PC-9 (cell line): ENCODE measurements at regions not wholly inside any gene's neighbourhood (a gene's known extent, or its start where the extent isn't known, plus 50 kb on each side); places are given as distances from the start of the nearest gene placed in this dataset.

Experiments used
- BruUV-seq: library from RNA; stranded (reverse); fragments of 400-500 nt; replicated peaks from 2 replicates; lab custom pipeline; 2021; lab: Mats Ljungman, UMichigan
- CTCF ChIA-PET: fragments of 300-600 bp; sonication (Branson Sonifier 250); formaldehyde crosslinking; loops from one replicate; lab custom pipeline; 2022; ENCODE audit warnings: antibody characterized with exemption; lab: Charles Lee
- POLR2A ChIA-PET: fragments of 300-600 bp; sonication (Branson Sonifier 250); formaldehyde crosslinking; loops from one replicate; lab custom pipeline; 2022; ENCODE audit warnings: antibody characterized with exemption; ENCODE audit not compliant: unreplicated experiment; lab: Charles Lee
- DNase-seq, 2 experiments: peaks; one replicate each; pipeline versions ENCODE4 v3.0.0 to v3.0.0-alpha.2; 2015 to 2022; ENCODE audit warnings: mixed read lengths in 1 of 2
- H2AFZ ChIP-seq: fragments of 200-600 bp; sonication (generic); 2 replicates; pipeline ENCODE4 v1.8.1; 2017; ENCODE audit warnings: antibody characterized with exemption
- H3F3A ChIP-seq: fragments of 200-600 bp; sonication (generic); 2 replicates; pipeline ENCODE4 v1.8.1; 2017; ENCODE audit warnings: antibody characterized with exemption, mild to moderate bottlenecking, low read depth; ENCODE audit not compliant: insufficient read depth
- H3K27ac ChIP-seq: fragments of 200-600 bp; sonication (generic); 2 replicates; pipeline ENCODE4 v1.6.1; 2016; ENCODE audit warnings: mixed run types
- H3K27me3 ChIP-seq: fragments of 200-600 bp; sonication (generic); 2 replicates; pipeline ENCODE4 v1.6.1; 2016; ENCODE audit warnings: low read depth, mixed run types; ENCODE audit not compliant: insufficient read depth
- H3K36me3 ChIP-seq: fragments of 200-600 bp; sonication (generic); 2 replicates; pipeline ENCODE4 v1.6.1; 2016; ENCODE audit warnings: low read depth, mixed run types
- H3K4me1 ChIP-seq: fragments of 200-600 bp; sonication (generic); replicated peaks from 2 replicates; pipeline ENCODE4 v1.6.1; 2016; ENCODE audit warnings: mixed run types; ENCODE audit not compliant: insufficient read depth
- H3K4me2 ChIP-seq: fragments of 200-600 bp; sonication (generic); 2 replicates; pipeline ENCODE4 v1.6.1; 2017; ENCODE audit warnings: mixed run types
- H3K4me3 ChIP-seq: fragments of 200-600 bp; sonication (generic); 2 replicates; pipeline ENCODE4 v1.6.1; 2016; ENCODE audit warnings: mixed run types
- H3K79me2 ChIP-seq: fragments of 200-600 bp; sonication (generic); 2 replicates; pipeline ENCODE4 v1.6.1; 2017; ENCODE audit warnings: low read depth, mixed run types
- H3K9me2 ChIP-seq: fragments of 200-600 bp; sonication (generic); 2 replicates; pipeline ENCODE4 v1.8.1; 2017; ENCODE audit warnings: mild to moderate bottlenecking; ENCODE audit not compliant: insufficient read depth
- H3K9me3 ChIP-seq: fragments of 200-600 bp; sonication (generic); 2 replicates; pipeline ENCODE4 v1.8.1; 2016; ENCODE audit warnings: low read depth; ENCODE audit not compliant: insufficient read depth
- H4K20me1 ChIP-seq: fragments of 200-600 bp; sonication (generic); 2 replicates; pipeline ENCODE4 v1.8.1; 2017; ENCODE audit not compliant: insufficient read depth
- CTCF ChIP-seq: fragments of 200-600 bp; sonication (generic); conservative IDR thresholded peaks from 2 replicates; pipeline ENCODE4 v1.6.1; 2017; ENCODE audit warnings: mixed run types, antibody characterized with exemption, mild to moderate bottlenecking, moderate library complexity
- EZH2 ChIP-seq: fragments of 200-600 bp; sonication (generic); IDR thresholded peaks from 2 replicates; pipeline ENCODE4 v1.8.0; 2017; ENCODE audit warnings: antibody characterized with exemption, low read depth
- intact Hi-C: fragments of 100-400 bp; cut with micrococcal nuclease; formaldehyde crosslinking; loops from one replicate; pipeline ENCODE4 v1.10.0; 2022; ENCODE audit not compliant: unreplicated experiment

- intact Hi-C loops: no loop called here
- no peak overlapping the region for H2AFZ ChIP-seq
- H3K4me3 ChIP-seq: no peak overlapping the region
- no peak for DNase-seq
- H3K27me3 ChIP-seq: peaks cover 32% of the 10 kb centered on the region
- H3K27ac ChIP-seq: no peak overlapping the region
- CTCF ChIA-PET: no interaction called here
- no peaks in the 10 kb centered on the region for H3K79me2 ChIP-seq
- TF ChIP-seq CTCF: no peak
- no peak for TF ChIP-seq EZH2
- no peaks in the 10 kb centered on the region for H4K20me1 ChIP-seq
- POLR2A ChIA-PET: no interaction called here
- H3K36me3 ChIP-seq: no peaks in the 10 kb centered on the region
- H3K4me2 ChIP-seq: no peak overlapping the region
- no peaks in the 10 kb centered on the region for H3K9me2 ChIP-seq
- H3F3A ChIP-seq: no peaks in the 10 kb centered on the region
- no peaks in the 10 kb centered on the region for H3K4me1 ChIP-seq
- BruUV-seq: no TSS peak
- H3K9me3 ChIP-seq: peaks cover 8% of the 10 kb centered on the region; the same call in 1 of the 2 replicates
These were observed 94.4 kb upstream of the GPC1 start for GRCh38 chr2:240341064-240341463.

- no peaks in the 10 kb centered on the region for H3K4me1 ChIP-seq
- H3K79me2 ChIP-seq: no peaks in the 10 kb centered on the region
- H3K36me3 ChIP-seq: no peaks in the 10 kb centered on the region
- H3K4me3 ChIP-seq: no peak overlapping the region
- POLR2A ChIA-PET: no interaction called here
- peaks cover 8% of the 10 kb centered on the region; the same call in 1 of the 2 replicates for H3K9me3 ChIP-seq
- no peak overlapping the region for H3K27ac ChIP-seq
- intact Hi-C loops: no loop called here
- no peak overlapping the region for H3K4me2 ChIP-seq
- no peaks in the 10 kb centered on the region for H4K20me1 ChIP-seq
- no peaks in the 10 kb centered on the region for H3K9me2 ChIP-seq
- H3F3A ChIP-seq: no peaks in the 10 kb centered on the region
- BruUV-seq: no TSS peak
- CTCF ChIA-PET: no interaction called here
- no peak overlapping the region for H2AFZ ChIP-seq
- peaks cover 24% of the 10 kb centered on the region; the same call in 1 of the 2 replicates for H3K27me3 ChIP-seq
- TF ChIP-seq EZH2 (no peak), CTCF (no peak)
- no peak for DNase-seq
These were observed 91.9 kb upstream of the GPC1 start for GRCh38 chr2:240343548-240343947.

GRCh38 chr2:240344904-240345303 lies 90.6 kb upstream of the GPC1 start:
- DNase-seq: no peak
- Histone ChIP-seq H4K20me1 (no peaks in the 10 kb centered on the region), H3K36me3 (no peaks in the 10 kb centered on the region), H3K27ac (no peak overlapping the region), H3K4me2 (no peak overlapping the region), H2AFZ (no peak overlapping the region), H3F3A (no peaks in the 10 kb centered on the region), H3K4me3 (no peak overlapping the region), H3K4me1 (no peaks in the 10 kb centered on the region), H3K27me3 (peaks cover 23% of the 10 kb centered on the region; the same call in 1 of the 2 replicates), H3K9me2 (no peaks in the 10 kb centered on the region), H3K9me3 (peaks cover 8% of the 10 kb centered on the region; the same call in 1 of the 2 replicates), H3K79me2 (no peaks in the 10 kb centered on the region)
- no TSS peak for BruUV-seq
- TF ChIP-seq EZH2: no peak
- TF ChIP-seq CTCF: peak; percentile 35; the same call in 1 of the 2 replicates
- intact Hi-C loops: no loop called here
- ChIA-PET CTCF (interaction anchor here (0.6 kb wide), 1 partner anchor 98 kb away, joined by 3 read pairs; no protein-coding TSS in a partner anchor), POLR2A (no interaction called here)
